Smooth muscle cell of the brain vasculature (primary cell): ENCODE measurements at regions not wholly inside any gene's neighbourhood (a gene's known extent, or its start where the extent isn't known, plus 50 kb on each side); places are given as distances from the start of the nearest gene placed in this dataset.
A peak's percentile ranks its signal among the peaks of the same experiment; 100 is the strongest.

Experiments
- DNase-seq: peaks from one replicate; pipeline ENCODE4 v3.0.0-alpha.2; 2012; ENCODE audit warnings: low read depth, low spot score

- no peak for DNase-seq
These were observed 110.5 kb upstream of the RFC3 start for GRCh38 chr13:33707449-33707848.

DNA sequence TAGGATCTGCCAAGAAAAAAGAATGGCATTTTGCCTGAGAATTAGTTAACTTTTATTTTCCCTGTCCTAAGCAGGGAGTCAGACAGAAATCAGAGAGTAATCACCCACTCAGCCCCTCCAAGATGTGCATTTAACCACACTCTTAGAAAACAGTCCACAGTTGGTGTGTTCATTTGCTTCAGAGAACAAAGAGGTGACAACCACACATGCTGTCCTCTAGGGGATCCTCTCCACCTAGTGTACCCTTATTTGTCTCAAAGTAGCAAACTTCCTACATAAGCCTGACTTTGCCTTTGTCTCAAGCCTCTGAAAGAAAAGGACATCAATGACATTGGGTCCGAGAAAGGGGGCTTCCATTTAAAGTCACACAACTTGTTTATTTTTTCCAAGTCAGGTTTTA, 107.0 kb upstream of the RFC3 start:
- DNase-seq: no peak

DNA sequence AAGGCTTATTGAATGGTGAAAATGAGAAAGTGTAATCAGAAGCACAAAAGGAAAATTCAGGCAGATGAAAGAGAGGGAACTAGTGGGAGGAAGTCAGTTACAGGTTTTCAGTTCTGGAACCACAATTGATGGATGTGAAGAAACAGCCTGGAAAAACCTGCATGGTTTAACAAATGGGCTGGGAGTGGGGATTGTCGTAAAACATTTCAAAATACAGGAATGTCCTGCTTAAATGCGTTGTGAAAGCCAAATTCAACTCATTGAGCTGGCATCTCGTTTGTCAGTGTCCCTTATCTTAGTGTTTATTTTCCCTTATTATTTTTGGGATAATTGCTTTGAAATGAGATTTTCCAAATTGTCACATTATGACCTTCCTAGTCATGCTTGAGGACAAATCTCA, 106.5 kb upstream of the RFC3 start:
- no peak for DNase-seq

- no peak for DNase-seq
These were observed 100.2 kb upstream of the RFC3 start for GRCh38 chr13:33717775-33718174.

DNA sequence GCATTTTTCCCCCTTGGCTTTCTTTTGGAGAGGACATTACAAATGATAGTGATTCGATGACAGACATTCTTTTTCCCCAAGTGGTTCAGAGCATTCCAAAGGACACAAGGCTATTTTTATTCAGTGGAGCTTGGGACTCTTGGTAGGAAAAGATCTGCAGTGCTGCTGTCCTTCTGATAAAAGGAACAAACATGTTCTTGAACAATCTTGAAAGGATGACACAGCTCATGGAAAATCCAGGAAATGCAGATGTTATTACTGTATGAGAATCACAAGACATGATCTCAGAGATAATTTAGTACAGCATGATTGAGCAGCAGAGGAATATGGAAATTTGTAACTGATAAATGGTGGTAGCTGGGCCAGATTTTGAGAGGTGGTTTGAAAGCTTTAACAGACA, 96.2 kb upstream of the RFC3 start:
- DNase-seq: no peak

GRCh38 chr13:33722216-33722915, 95.6 kb upstream of the RFC3 start:
- no peak for DNase-seq

DNA sequence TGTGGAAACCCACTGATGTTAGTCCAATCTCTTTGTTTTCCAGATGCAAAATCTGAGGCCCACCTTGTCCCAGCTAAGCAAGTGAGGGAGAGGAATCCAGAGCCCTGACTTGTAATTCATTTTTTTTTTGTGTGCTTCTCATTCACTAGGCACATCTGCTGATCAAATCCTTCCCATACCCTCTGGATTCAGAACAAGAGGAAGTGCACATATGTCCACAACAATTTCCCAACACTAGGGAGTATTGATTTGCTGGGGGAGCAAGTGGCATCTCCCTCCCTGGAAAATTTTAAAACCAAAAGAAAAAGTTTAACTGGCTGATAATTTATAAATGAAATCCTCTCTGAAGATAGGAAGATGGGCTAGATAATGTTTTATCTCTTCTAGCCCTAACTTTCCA, 94.6 kb upstream of the RFC3 start:
- DNase-seq: no peak

DNA sequence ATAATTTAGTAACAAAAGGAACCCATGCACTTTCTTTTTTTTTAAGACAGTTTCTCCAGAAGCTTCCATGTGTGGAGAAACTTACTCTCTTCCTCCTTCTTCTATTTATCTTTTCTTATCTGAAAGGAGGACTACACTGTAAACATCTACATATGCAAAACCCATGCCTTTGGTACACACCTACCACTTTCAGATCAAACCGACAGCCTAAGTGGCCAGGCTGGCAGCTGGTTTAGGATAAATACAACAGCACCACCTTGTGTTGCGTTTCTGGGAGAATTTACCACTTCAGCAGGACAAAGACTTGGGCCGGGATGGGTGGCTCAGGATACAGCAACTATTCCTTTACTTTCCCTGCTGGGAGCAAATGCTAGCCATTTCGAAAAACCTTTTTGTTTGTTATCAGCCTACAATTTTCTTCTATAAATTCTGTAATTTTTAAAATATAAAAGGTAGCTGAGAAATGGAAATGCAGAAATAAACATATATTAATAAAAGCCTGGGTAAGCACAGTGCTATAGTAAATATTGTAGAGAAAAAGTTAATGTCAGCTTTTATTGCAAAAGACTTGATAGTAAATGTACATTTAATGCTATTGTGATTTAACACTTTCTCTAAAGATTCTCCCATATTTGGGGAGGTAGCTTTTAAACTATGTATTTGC, 94.0 kb upstream of the RFC3 start:
- DNase-seq: peak; percentile 67

DNA sequence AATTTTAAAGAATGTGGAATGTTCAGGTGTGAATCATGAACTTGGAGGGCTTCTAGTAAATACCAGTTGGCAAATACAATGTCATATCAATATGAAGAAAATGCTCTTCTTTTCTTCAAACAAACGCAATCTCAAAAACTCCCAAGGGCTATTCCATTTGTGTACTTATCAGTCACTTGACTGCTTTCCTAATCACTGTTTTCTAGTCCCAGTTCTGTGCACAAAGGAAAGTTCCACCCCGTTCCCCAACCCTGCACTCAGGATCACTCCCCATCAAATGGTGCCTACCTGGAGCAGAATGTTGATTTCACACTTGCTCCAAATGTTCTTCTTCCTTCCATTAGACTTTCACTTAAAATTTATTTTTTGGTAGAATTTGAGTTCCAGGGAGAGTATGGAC, 92.6 kb upstream of the RFC3 start:
- DNase-seq: no peak

- DNase-seq: no peak
These were observed 90.5 kb upstream of the RFC3 start for GRCh38 chr13:33727297-33728083.

DNA sequence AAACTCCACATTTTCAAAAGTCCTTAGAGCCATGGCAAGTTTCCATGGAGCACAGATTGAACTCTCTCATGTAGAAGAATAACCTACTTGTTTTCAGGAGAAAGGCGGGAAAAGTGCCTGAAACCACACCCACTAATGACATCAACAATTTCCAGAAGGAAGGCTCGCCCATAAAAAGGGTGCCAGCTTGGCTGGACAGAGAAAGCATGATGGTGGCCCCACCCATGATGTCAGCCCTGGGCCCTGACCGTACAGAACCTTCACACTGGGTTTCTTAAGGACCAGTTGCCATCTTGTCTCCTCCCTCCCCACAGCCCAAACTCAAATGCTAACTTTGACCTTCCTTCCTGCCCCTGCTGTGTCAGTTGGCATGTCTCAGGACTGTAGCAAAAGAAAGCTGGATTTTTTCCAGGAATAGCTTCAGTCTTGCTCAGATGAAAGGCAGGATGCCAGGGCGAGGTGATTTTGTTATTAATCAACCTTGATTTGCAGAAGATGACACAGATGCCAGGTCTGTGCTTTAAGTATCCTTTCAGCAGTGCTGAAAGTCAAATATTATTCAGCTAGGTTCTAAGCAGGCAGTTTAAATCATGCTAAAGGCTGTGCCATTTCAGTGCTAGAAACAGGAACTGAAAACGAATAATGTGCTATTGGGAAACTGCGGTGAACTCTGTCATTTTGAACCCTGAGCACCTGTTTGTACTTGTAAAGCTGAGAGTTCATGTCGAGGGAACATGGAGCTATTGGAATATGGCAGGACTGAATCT, 89.5 kb upstream of the RFC3 start:
- no peak for DNase-seq

DNA sequence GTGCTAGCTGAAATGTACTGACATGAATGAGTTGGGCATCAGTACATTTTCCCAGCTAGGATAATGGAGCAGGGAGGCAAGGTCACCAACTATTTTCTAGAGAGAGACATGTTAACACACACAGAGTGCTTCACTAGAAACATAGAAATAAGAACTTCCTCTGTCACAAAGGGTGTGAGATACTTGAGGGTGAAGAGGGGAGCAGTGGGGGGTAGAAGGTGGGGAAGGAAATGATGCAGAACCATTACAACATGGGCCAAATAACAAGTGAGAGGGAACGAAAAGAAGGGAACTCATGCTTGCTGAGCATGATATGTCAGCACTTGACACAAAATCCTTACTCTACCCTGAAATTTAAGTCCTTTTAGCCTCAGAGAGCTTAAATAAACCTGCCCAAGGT, 87.8 kb upstream of the RFC3 start:
- DNase-seq: no peak

GRCh38 chr13:33730619-33731018, 87.3 kb upstream of the RFC3 start:
- no peak for DNase-seq

DNA sequence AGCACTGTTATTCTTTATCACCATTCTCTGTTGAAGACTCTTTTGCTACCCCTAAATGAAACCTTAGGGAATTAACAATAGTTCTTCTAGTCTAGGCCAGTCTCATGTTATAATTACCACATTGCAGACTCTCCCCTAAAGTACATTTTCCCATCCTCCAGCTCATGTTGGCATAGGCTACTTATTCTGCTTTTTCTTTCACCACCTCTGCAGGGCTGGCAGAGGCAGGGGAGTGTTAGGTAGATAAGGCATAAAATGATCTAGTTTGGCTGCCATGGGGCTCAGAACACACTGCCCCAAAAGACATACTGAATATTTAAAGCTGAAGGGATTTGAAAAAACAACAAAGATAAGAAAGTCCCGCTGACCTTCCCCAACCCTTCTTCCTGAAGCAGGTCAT, 82.7 kb upstream of the RFC3 start:
- DNase-seq: no peak

DNA sequence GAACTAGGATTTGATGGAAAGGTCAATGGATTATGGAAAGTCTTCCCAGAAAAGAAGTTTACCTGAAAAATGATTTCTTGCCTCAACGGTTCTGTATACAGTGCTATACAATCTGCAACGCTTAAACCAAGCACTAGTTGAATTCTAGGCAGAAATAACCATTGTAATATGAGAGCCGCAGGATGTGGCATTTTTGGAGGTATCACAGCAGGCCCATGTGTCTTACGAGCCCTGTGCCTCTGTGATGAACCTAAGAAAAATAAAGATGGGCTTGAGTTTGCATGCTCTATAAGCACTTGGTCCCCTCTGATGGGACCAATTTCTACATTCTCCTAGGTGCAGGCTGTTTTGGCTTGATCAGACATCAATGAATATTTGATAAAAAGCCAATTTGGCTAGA, 78.7 kb upstream of the RFC3 start:
- no peak for DNase-seq

GRCh38 chr13:33740134-33740538, 77.8 kb upstream of the RFC3 start:
- DNase-seq: no peak

DNA sequence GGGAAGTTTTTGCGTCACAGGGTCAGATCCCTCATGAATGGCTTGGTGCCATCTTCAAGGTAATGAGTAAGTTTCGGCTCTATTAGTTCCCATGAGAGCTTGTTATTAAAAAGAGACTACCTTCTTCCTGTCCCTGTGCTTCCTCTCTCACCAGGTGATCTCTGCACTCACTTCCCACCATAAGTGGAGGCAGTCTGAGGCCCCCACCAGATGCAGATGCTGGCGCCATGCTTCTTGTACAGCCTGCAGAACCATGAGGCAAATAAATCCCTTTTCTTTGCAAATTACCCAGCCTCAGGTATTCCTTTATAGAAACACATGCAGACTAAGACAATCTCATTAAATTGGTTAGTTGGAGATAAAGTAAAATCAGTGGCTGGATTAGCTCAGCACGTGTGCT, 75.6 kb upstream of the RFC3 start:
- DNase-seq: no peak

DNA sequence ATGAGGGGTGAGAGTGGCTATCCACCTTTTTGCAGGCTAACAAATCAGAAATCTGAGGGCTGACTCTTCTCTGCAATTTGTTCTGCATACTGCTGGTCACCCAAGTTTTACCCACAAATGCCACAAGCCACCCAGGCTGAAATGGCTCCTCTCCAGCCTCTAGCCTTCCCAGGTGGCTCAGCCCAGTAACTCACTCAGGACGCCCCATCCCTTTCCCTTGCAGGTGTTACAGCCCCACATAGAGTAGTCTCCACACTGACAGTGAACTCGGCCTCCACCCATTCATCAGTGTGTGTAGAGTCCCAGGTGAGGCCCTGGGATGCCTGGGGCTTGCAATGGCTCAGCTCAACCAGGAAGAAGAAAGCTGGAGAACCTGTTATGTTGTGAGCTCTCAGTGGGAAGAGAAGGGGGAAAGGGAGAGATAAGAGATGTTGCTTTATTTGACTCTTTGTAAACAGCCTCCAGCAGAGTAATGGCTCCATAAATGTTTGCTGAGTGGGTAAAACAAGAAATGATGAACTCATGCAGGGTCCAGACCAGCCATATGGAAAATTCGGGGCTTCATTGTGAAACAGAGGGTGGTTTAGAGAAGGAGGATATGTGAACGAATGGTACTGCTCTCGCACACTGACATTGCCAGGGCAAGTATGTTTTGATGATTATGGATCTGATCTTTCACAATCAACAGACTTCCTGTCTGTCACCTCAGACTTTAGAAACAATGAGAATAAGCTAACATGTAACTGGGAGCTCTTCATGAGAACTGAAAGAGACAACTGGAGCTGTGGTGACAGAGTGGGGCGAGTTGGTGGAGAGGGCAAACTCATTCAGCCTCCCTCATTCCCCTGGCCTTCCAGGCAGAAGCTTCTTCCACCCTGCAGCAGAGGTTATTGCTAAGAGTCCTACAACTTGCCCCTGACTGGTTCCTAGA, 74.2 kb upstream of the RFC3 start:
- no peak for DNase-seq

GRCh38 chr13:33744589-33745369, 73.2 kb upstream of the RFC3 start:
- DNase-seq: no peak
